Thyroid gland (tissue), 4 donors: ENCODE measurements at regions not wholly inside any gene's neighbourhood (a gene's known extent, or its start where the extent isn't known, plus 50 kb on each side); places are given as distances from the start of the nearest gene placed in this dataset.

Source experiments
- POLR2A ChIP-seq, 2 donors: fragments of 450-650 bp; IDR thresholded peaks; one replicate each; pipeline ENCODE4 v1.6.1; 2017; ENCODE audit warnings: antibody characterized with exemption in 2 of 2, mild to moderate bottlenecking in 2 of 2, moderate library complexity in 1 of 2
- TF ChIP-seq, protein P1 (sequence below), 6 experiments: fragments of 200-600 bp in 3 of 6; fragments of 450-650 bp in 3 of 6; sonication (generic) in 3 of 6; IDR thresholded peaks; one replicate each; pipeline ENCODE4 v1.5.1; 2016 to 2019; ENCODE audit warnings: antibody characterized with exemption in 6 of 6, mild to moderate bottlenecking in 2 of 6, inconsistent platforms in 1 of 6, moderate library complexity in 1 of 6

DNA sequence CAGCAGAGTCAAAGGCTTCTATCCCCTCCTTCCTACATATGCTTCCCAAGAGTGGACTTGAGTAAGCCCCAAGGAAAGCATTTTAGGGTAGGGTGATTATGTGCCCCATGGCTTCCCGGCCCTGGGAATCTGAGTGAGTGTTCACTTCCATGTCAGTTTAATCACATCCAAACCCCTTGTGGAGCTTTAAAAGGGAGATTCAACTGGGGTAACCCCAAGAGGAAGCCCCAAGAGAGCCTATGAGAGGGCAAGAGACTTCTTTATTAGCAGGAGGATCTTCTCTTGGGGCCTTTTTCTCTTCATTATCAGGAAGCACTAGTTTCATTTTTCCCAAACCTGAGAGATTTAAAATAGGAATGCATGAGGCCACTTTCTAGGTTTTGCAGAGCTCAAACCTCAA is 97.0 kb upstream of the IRF2BP2 start:
- TF ChIP-seq, protein P1, sequence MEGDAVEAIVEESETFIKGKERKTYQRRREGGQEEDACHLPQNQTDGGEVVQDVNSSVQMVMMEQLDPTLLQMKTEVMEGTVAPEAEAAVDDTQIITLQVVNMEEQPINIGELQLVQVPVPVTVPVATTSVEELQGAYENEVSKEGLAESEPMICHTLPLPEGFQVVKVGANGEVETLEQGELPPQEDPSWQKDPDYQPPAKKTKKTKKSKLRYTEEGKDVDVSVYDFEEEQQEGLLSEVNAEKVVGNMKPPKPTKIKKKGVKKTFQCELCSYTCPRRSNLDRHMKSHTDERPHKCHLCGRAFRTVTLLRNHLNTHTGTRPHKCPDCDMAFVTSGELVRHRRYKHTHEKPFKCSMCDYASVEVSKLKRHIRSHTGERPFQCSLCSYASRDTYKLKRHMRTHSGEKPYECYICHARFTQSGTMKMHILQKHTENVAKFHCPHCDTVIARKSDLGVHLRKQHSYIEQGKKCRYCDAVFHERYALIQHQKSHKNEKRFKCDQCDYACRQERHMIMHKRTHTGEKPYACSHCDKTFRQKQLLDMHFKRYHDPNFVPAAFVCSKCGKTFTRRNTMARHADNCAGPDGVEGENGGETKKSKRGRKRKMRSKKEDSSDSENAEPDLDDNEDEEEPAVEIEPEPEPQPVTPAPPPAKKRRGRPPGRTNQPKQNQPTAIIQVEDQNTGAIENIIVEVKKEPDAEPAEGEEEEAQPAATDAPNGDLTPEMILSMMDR (IDR thresholded peaks at IDR 0.05) = no peak
- TF ChIP-seq POLR2A (IDR thresholded peaks at IDR 0.05) = no peak
